Fibroblast of the aortic adventitia (primary cell): ENCODE measurements at regions not wholly inside any gene's neighbourhood (a gene's known extent, or its start where the extent isn't known, plus 50 kb on each side); places are given as distances from the start of the nearest gene placed in this dataset.

Source experiments
- DNase-seq: peaks from one replicate; pipeline ENCODE4 v3.0.0-alpha.2; 2010; ENCODE audit warnings: low read depth
- H3K4me3 ChIP-seq: 2 replicates; pipeline ENCODE4 v1.5.1; 2011; ENCODE audit warnings: low read depth, mild to moderate bottlenecking, control low read depth, low read length, moderate library complexity
- CTCF ChIP-seq: IDR thresholded peaks from 2 replicates; pipeline ENCODE4 v1.5.1; 2011; ENCODE audit warnings: mild to moderate bottlenecking, low read length, control low read depth, inconsistent platforms; ENCODE audit not compliant: insufficient read depth

GRCh38 chr17:62875296-62875695 is 67.2 kb upstream of the MARCHF10 start:
- no peak overlapping the region for H3K4me3 ChIP-seq
- DNase-seq: no peak
- no peak for TF ChIP-seq CTCF

- no peak overlapping the region for H3K4me3 ChIP-seq
- DNase-seq: no peak
- TF ChIP-seq CTCF: no peak
These were observed 63.2 kb upstream of the MARCHF10 start for GRCh38 chr17:62871291-62871690.

- H3K4me3 ChIP-seq: no peak overlapping the region
- TF ChIP-seq CTCF: no peak
- DNase-seq: no peak
These were observed 62.4 kb upstream of the MARCHF10 start for GRCh38 chr17:62870552-62870971.

- H3K4me3 ChIP-seq: no peak overlapping the region
- DNase-seq: peak; percentile 32
- no peak for TF ChIP-seq CTCF
These were observed 62.0 kb upstream of the MARCHF10 start for GRCh38 chr17:62870030-62870541.

- DNase-seq: no peak
- no peak for TF ChIP-seq CTCF
- H3K4me3 ChIP-seq: no peak overlapping the region
These were observed 60.6 kb upstream of the MARCHF10 start for GRCh38 chr17:62868723-62869122.

- no peak overlapping the region for H3K4me3 ChIP-seq
- no peak for TF ChIP-seq CTCF
- DNase-seq: no peak
These were observed 59.9 kb upstream of the MARCHF10 start for GRCh38 chr17:62868008-62868407.

GRCh38 chr17:62867303-62867702 is 59.2 kb upstream of the MARCHF10 start:
- H3K4me3 ChIP-seq: no peak overlapping the region
- no peak for TF ChIP-seq CTCF
- DNase-seq: no peak
